CD4-positive, alpha-beta memory T cell (primary cell): ENCODE measurements at regions not wholly inside any gene's neighbourhood (a gene's known extent, or its start where the extent isn't known, plus 50 kb on each side); places are given as distances from the start of the nearest gene placed in this dataset.

ENCODE experiments used
- CTCF ChIA-PET: fragments of 350-600 bp; sonication (Branson Sonifier 250); formaldehyde crosslinking; loops from one replicate; lab custom pipeline; 2021; ENCODE audit warnings: inconsistent platforms; ENCODE audit not compliant: partially characterized antibody; lab: Charles Lee
- POLR2A ChIA-PET: fragments of 350-600 bp; sonication (Branson Sonifier 250); formaldehyde crosslinking; loops from one replicate; lab custom pipeline; 2021; ENCODE audit not compliant: partially characterized antibody; lab: Charles Lee
- DNase-seq, 5 donors: peaks; one replicate each; pipeline versions ENCODE4 v3.0.0 to v3.0.0-alpha.2; 2020 to 2022; ENCODE audit warnings: mixed read lengths in 1 of 5
- H3K27ac ChIP-seq: one replicate; pipeline ENCODE4 v1.7.0; 2013; ENCODE audit warnings: low read depth, low read length
- H3K27me3 ChIP-seq: 2 replicates; pipeline ENCODE4 v1.7.0; 2013; ENCODE audit warnings: mild to moderate bottlenecking, low read length, moderate library complexity; ENCODE audit not compliant: insufficient read depth
- H3K36me3 ChIP-seq: 2 replicates; pipeline ENCODE4 v1.7.0; 2013; ENCODE audit warnings: mild to moderate bottlenecking, low read length, moderate library complexity; ENCODE audit not compliant: insufficient read depth
- H3K4me1 ChIP-seq: 2 replicates; pipeline ENCODE4 v1.7.0; 2013; ENCODE audit warnings: mild to moderate bottlenecking, low read length, moderate library complexity; ENCODE audit not compliant: insufficient read depth
- H3K4me3 ChIP-seq, 2 donors: one replicate each; pipeline ENCODE4 v1.7.0; 2013; ENCODE audit warnings: low read length in 2 of 2, mild to moderate bottlenecking in 1 of 2
- H3K9me3 ChIP-seq, 2 donors: one replicate each; pipeline ENCODE4 v1.7.0; 2013; ENCODE audit warnings: low read length in 2 of 2, control low read depth in 1 of 2; ENCODE audit not compliant: control insufficient read depth in 1 of 2
- H3K27ac Mint-ChIP-seq, 7 donors: one replicate each; pipeline ENCODE4 v1.8.0; 2020 to 2021; ENCODE audit warnings: mixed read lengths in 7 of 7, mild to moderate bottlenecking in 6 of 7, inconsistent platforms in 3 of 7, moderate library complexity in 3 of 7
- H3K27me3 Mint-ChIP-seq, 2 donors: one replicate each; pipeline ENCODE4 v1.8.0; 2020 to 2021; ENCODE audit warnings: mixed read lengths in 2 of 2
- H3K36me3 Mint-ChIP-seq, 2 donors: one replicate each; pipeline ENCODE4 v1.8.0; 2020 to 2021; ENCODE audit warnings: mixed read lengths in 2 of 2, inconsistent platforms in 1 of 2, mild to moderate bottlenecking in 1 of 2
- H3K4me1 Mint-ChIP-seq, 4 donors: one replicate each; pipeline ENCODE4 v1.8.0; 2020 to 2021; ENCODE audit warnings: mixed read lengths in 4 of 4, mild to moderate bottlenecking in 1 of 4
- H3K4me3 Mint-ChIP-seq, 8 donors: one replicate each; pipeline ENCODE4 v1.8.0; 2020 to 2021; ENCODE audit warnings: mixed read lengths in 8 of 8, mild to moderate bottlenecking in 7 of 8, moderate library complexity in 6 of 8, inconsistent platforms in 3 of 8
- H3K9me3 Mint-ChIP-seq, 8 donors: one replicate each; pipeline ENCODE4 v1.8.0; 2020 to 2021; ENCODE audit warnings: mixed read lengths in 8 of 8, mild to moderate bottlenecking in 5 of 8, inconsistent platforms in 3 of 8, moderate library complexity in 1 of 8
- intact Hi-C: fragments of 100-400 bp; cut with micrococcal nuclease; formaldehyde crosslinking; loops from one replicate; pipeline ENCODE4 v1.15.1; 2023

GRCh38 chr2:145410086-145410485 is 890.2 kb upstream of the ZEB2 start:
- Histone ChIP-seq H3K4me3 (no peak overlapping the region), H3K36me3 (no peaks in the 10 kb centered on the region), H3K4me1 (peaks cover 9% of the 10 kb centered on the region), H3K27me3 (no peaks in the 10 kb centered on the region), H3K27ac (no peak overlapping the region), H3K9me3 (no peaks in the 10 kb centered on the region)
- no peak for DNase-seq
- H3K36me3 Mint-ChIP-seq: no peaks in the 10 kb centered on the region
- H3K4me3 Mint-ChIP-seq: no peak overlapping the region
- POLR2A ChIA-PET: no interaction called here
- no peak overlapping the region for H3K27ac Mint-ChIP-seq
- CTCF ChIA-PET: no interaction called here
- peaks cover 0 to 2% (median 0%) of the 10 kb centered on the region in 8 donors for H3K9me3 Mint-ChIP-seq
- H3K27me3 Mint-ChIP-seq: peaks cover 0 to 1% of the 10 kb centered on the region in 2 donors
- intact Hi-C loops: no loop called here
- H3K4me1 Mint-ChIP-seq: peaks cover 0 to 7% (median 2%) of the 10 kb centered on the region in 4 donors

GRCh38 chr2:145408980-145409379 is 889.1 kb upstream of the ZEB2 start:
- ChIA-PET POLR2A (no interaction called here), CTCF (no interaction called here)
- no peak overlapping the region for H3K4me3 ChIP-seq
- H3K4me3 Mint-ChIP-seq: no peak overlapping the region
- DNase-seq: no peak
- H3K9me3 ChIP-seq: no peaks in the 10 kb centered on the region
- H3K27ac ChIP-seq: no peak overlapping the region
- H3K4me1 ChIP-seq: peaks cover 9% of the 10 kb centered on the region
- H3K27ac Mint-ChIP-seq: no peak overlapping the region
- peaks cover 0 to 1% of the 10 kb centered on the region in 2 donors for H3K27me3 Mint-ChIP-seq
- H3K36me3 ChIP-seq: no peaks in the 10 kb centered on the region
- no peaks in the 10 kb centered on the region for H3K27me3 ChIP-seq
- H3K4me1 Mint-ChIP-seq: peaks cover 0 to 7% (median 2%) of the 10 kb centered on the region in 4 donors
- intact Hi-C loops: no loop called here
- H3K36me3 Mint-ChIP-seq: no peaks in the 10 kb centered on the region
- peaks cover 0 to 2% (median 0%) of the 10 kb centered on the region in 8 donors for H3K9me3 Mint-ChIP-seq

GRCh38 chr2:145404690-145405089 is 884.8 kb upstream of the ZEB2 start:
- no peaks in the 10 kb centered on the region for H3K4me1 ChIP-seq
- no peak for DNase-seq
- no peaks in the 10 kb centered on the region for H3K36me3 Mint-ChIP-seq
- H3K27ac Mint-ChIP-seq: no peak overlapping the region
- peaks cover 0 to 2% (median 0%) of the 10 kb centered on the region in 8 donors for H3K9me3 Mint-ChIP-seq
- H3K27me3 Mint-ChIP-seq: peaks cover 0 to 1% of the 10 kb centered on the region in 2 donors
- intact Hi-C loops: no loop called here
- no peaks in the 10 kb centered on the region for H3K36me3 ChIP-seq
- ChIA-PET POLR2A (no interaction called here), CTCF (no interaction called here)
- H3K4me3 Mint-ChIP-seq: no peak overlapping the region
- H3K4me3 ChIP-seq: no peak overlapping the region
- H3K4me1 Mint-ChIP-seq: no peaks in the 10 kb centered on the region
- H3K9me3 ChIP-seq: no peaks in the 10 kb centered on the region
- H3K27ac ChIP-seq: no peak overlapping the region
- no peaks in the 10 kb centered on the region for H3K27me3 ChIP-seq

GRCh38 chr2:145402706-145403277 is 882.9 kb upstream of the ZEB2 start:
- Mint-ChIP-seq H3K36me3 (no peaks in the 10 kb centered on the region), H3K27me3 (peaks cover 0 to 1% of the 10 kb centered on the region in 2 donors), H3K27ac (no peak overlapping the region), H3K4me3 (no peak overlapping the region), H3K4me1 (no peaks in the 10 kb centered on the region), H3K9me3 (peaks cover 0 to 2% (median 0%) of the 10 kb centered on the region in 8 donors)
- Histone ChIP-seq H3K27me3 (no peaks in the 10 kb centered on the region), H3K4me3 (no peak overlapping the region), H3K27ac (no peak overlapping the region), H3K9me3 (no peaks in the 10 kb centered on the region), H3K36me3 (no peaks in the 10 kb centered on the region), H3K4me1 (no peaks in the 10 kb centered on the region)
- POLR2A ChIA-PET: no interaction called here
- intact Hi-C loops: no loop called here
- no peak for DNase-seq
- CTCF ChIA-PET: no interaction called here

GRCh38 chr2:145399131-145399530 is 879.2 kb upstream of the ZEB2 start:
- Mint-ChIP-seq H3K4me1 (no peaks in the 10 kb centered on the region), H3K4me3 (no peak overlapping the region), H3K27ac (no peak overlapping the region), H3K36me3 (no peaks in the 10 kb centered on the region), H3K9me3 (peaks cover 0 to 2% (median 0%) of the 10 kb centered on the region in 8 donors), H3K27me3 (no peaks in the 10 kb centered on the region)
- no peak overlapping the region for H3K27ac ChIP-seq
- ChIA-PET CTCF (no interaction called here), POLR2A (no interaction called here)
- intact Hi-C loops: no loop called here
- no peaks in the 10 kb centered on the region for H3K4me1 ChIP-seq
- no peaks in the 10 kb centered on the region for H3K27me3 ChIP-seq
- H3K36me3 ChIP-seq: no peaks in the 10 kb centered on the region
- no peak overlapping the region for H3K4me3 ChIP-seq
- H3K9me3 ChIP-seq: no peaks in the 10 kb centered on the region
- DNase-seq: no peak

- Mint-ChIP-seq H3K4me1 (no peaks in the 10 kb centered on the region), H3K4me3 (no peak overlapping the region), H3K27ac (no peak overlapping the region), H3K27me3 (no peaks in the 10 kb centered on the region), H3K9me3 (peaks cover 0 to 2% (median 0%) of the 10 kb centered on the region in 8 donors), H3K36me3 (no peaks in the 10 kb centered on the region)
- ChIA-PET CTCF (no interaction called here), POLR2A (no interaction called here)
- no peak overlapping the region for H3K4me3 ChIP-seq
- H3K9me3 ChIP-seq: no peaks in the 10 kb centered on the region
- H3K36me3 ChIP-seq: no peaks in the 10 kb centered on the region
- H3K27me3 ChIP-seq: no peaks in the 10 kb centered on the region
- no peak overlapping the region for H3K27ac ChIP-seq
- intact Hi-C loops: no loop called here
- H3K4me1 ChIP-seq: no peaks in the 10 kb centered on the region
- DNase-seq: no peak
Measured at GRCh38 chr2:145394181-145394580, 874.3 kb upstream of the ZEB2 start.

- Histone ChIP-seq H3K27me3 (no peaks in the 10 kb centered on the region), H3K4me3 (no peak overlapping the region), H3K4me1 (no peaks in the 10 kb centered on the region), H3K9me3 (no peaks in the 10 kb centered on the region), H3K36me3 (no peaks in the 10 kb centered on the region), H3K27ac (no peak overlapping the region)
- no peaks in the 10 kb centered on the region for H3K27me3 Mint-ChIP-seq
- H3K36me3 Mint-ChIP-seq: no peaks in the 10 kb centered on the region
- H3K27ac Mint-ChIP-seq: no peak overlapping the region
- intact Hi-C loops: no loop called here
- ChIA-PET CTCF (no interaction called here), POLR2A (no interaction called here)
- DNase-seq: no peak
- no peak overlapping the region for H3K4me3 Mint-ChIP-seq
- H3K9me3 Mint-ChIP-seq: peaks cover 0 to 5% (median 0%) of the 10 kb centered on the region in 8 donors
- no peaks in the 10 kb centered on the region for H3K4me1 Mint-ChIP-seq
Measured at GRCh38 chr2:145386973-145387372, 867.1 kb upstream of the ZEB2 start.

GRCh38 chr2:145383961-145384360 is 864.0 kb upstream of the ZEB2 start:
- Mint-ChIP-seq H3K36me3 (no peaks in the 10 kb centered on the region), H3K27ac (no peak overlapping the region), H3K4me1 (no peaks in the 10 kb centered on the region), H3K9me3 (peaks cover 0 to 6% (median 0%) of the 10 kb centered on the region in 8 donors), H3K27me3 (no peaks in the 10 kb centered on the region), H3K4me3 (no peak overlapping the region)
- no peaks in the 10 kb centered on the region for H3K27me3 ChIP-seq
- H3K4me1 ChIP-seq: no peaks in the 10 kb centered on the region
- ChIA-PET CTCF (no interaction called here), POLR2A (no interaction called here)
- H3K36me3 ChIP-seq: no peaks in the 10 kb centered on the region
- intact Hi-C loops: no loop called here
- H3K9me3 ChIP-seq: no peaks in the 10 kb centered on the region
- no peak overlapping the region for H3K4me3 ChIP-seq
- DNase-seq: no peak
- no peak overlapping the region for H3K27ac ChIP-seq
